ENCODE measurements at regions not wholly inside any gene's neighbourhood (a gene's known extent, or its start where the extent isn't known, plus 50 kb on each side); places are given as distances from the start of the nearest gene placed in this dataset.

- Histone ChIP-seq H3K36me3 (no peaks in the 10 kb centered on the region), H3K27ac (no peak overlapping the region), H3K27me3 (no peaks in the 10 kb centered on the region), H3K9me3 (no peaks in the 10 kb centered on the region), H3K4me3 (no peak overlapping the region), H3K4me1 (no peaks in the 10 kb centered on the region)
- DNase-seq: no peak
- TF ChIP-seq, protein P1, sequence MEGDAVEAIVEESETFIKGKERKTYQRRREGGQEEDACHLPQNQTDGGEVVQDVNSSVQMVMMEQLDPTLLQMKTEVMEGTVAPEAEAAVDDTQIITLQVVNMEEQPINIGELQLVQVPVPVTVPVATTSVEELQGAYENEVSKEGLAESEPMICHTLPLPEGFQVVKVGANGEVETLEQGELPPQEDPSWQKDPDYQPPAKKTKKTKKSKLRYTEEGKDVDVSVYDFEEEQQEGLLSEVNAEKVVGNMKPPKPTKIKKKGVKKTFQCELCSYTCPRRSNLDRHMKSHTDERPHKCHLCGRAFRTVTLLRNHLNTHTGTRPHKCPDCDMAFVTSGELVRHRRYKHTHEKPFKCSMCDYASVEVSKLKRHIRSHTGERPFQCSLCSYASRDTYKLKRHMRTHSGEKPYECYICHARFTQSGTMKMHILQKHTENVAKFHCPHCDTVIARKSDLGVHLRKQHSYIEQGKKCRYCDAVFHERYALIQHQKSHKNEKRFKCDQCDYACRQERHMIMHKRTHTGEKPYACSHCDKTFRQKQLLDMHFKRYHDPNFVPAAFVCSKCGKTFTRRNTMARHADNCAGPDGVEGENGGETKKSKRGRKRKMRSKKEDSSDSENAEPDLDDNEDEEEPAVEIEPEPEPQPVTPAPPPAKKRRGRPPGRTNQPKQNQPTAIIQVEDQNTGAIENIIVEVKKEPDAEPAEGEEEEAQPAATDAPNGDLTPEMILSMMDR (IDR thresholded peaks at IDR 0.05): no peak
- TF ChIP-seq POLR2A (IDR thresholded peaks at IDR 0.05): no peak
Measured at GRCh38 chr3:1017870-1018269, 75.0 kb upstream of the CNTN6 start.

- no peak overlapping the region for H3K27ac ChIP-seq
- H3K4me3 ChIP-seq: no peak overlapping the region
- no peak for DNase-seq
- no peaks in the 10 kb centered on the region for H3K9me3 ChIP-seq
- TF ChIP-seq POLR2A (IDR thresholded peaks at IDR 0.05): no peak
- TF ChIP-seq, protein P1 (IDR thresholded peaks at IDR 0.05): no peak
- no peaks in the 10 kb centered on the region for H3K4me1 ChIP-seq
- H3K36me3 ChIP-seq: no peaks in the 10 kb centered on the region
- H3K27me3 ChIP-seq: no peaks in the 10 kb centered on the region
Measured at GRCh38 chr3:1019157-1019556, 73.7 kb upstream of the CNTN6 start.

GRCh38 chr3:1026395-1026794 is 66.4 kb upstream of the CNTN6 start:
- H3K27ac ChIP-seq: no peak overlapping the region
- H3K36me3 ChIP-seq: no peaks in the 10 kb centered on the region
- no peak overlapping the region for H3K4me3 ChIP-seq
- no peaks in the 10 kb centered on the region for H3K27me3 ChIP-seq
- H3K4me1 ChIP-seq: no peaks in the 10 kb centered on the region
- no peaks in the 10 kb centered on the region for H3K9me3 ChIP-seq
- DNase-seq: no peak
- TF ChIP-seq POLR2A (IDR thresholded peaks at IDR 0.05): no peak

GRCh38 chr3:1036207-1036826 is 56.5 kb upstream of the CNTN6 start:
- H3K9me3 ChIP-seq: peaks cover 0 to 3% (median 0%) of the 10 kb centered on the region in 4 donors
- no peak overlapping the region for H3K27ac ChIP-seq
- no peaks in the 10 kb centered on the region for H3K27me3 ChIP-seq
- H3K4me1 ChIP-seq: no peaks in the 10 kb centered on the region
- no peak overlapping the region for H3K4me3 ChIP-seq
- DNase-seq: no peak
- no peaks in the 10 kb centered on the region for H3K36me3 ChIP-seq
- TF ChIP-seq, protein P1 (IDR thresholded peaks at IDR 0.05): no peak

- no peaks in the 10 kb centered on the region for H3K27me3 ChIP-seq
- no peak for DNase-seq
- H3K36me3 ChIP-seq: no peaks in the 10 kb centered on the region
- no peak overlapping the region for H3K4me3 ChIP-seq
- no peak overlapping the region for H3K27ac ChIP-seq
- no peak for TF ChIP-seq POLR2A (IDR thresholded peaks at IDR 0.05)
- TF ChIP-seq, protein P1 (IDR thresholded peaks at IDR 0.05): no peak
- H3K4me1 ChIP-seq: no peaks in the 10 kb centered on the region
- peaks cover 0 to 3% (median 0%) of the 10 kb centered on the region in 4 donors for H3K9me3 ChIP-seq
Measured at GRCh38 chr3:1037631-1038030, 55.2 kb upstream of the CNTN6 start.
